Islet of Langerhans (tissue), 1 donor: ENCODE measurements at regions not wholly inside any gene's neighbourhood (a gene's known extent, or its start where the extent isn't known, plus 50 kb on each side); places are given as distances from the start of the nearest gene placed in this dataset.
A peak's percentile ranks its signal among the peaks of the same experiment; 100 is the strongest.
"Not testable (repeated sequence)": the region's sequence is repeated elsewhere in the genome, so short reads cannot be mapped to it uniquely, and the experiment has no call there.

Source experiments
- FAIRE-seq: peaks from one replicate; lab custom pipeline; 2011; peaks lifted over from hg19 to GRCh38; lab: Jason Lieb, UNC

- not testable (repeated sequence) for FAIRE-seq
These were observed 85.4 kb upstream of the TMEM170B start for GRCh38 chr6:11452106-11452505.

GRCh38 chr6:11450037-11450436, 87.5 kb upstream of the TMEM170B start:
- FAIRE-seq = no peak

GRCh38 chr6:11449408-11449807, 88.1 kb upstream of the TMEM170B start:
- FAIRE-seq = no peak

GRCh38 chr6:11448038-11448437, 89.5 kb upstream of the TMEM170B start:
- FAIRE-seq = no peak

- FAIRE-seq = peak; percentile 41
These were observed 90.3 kb upstream of the TMEM170B start for GRCh38 chr6:11447265-11447664.

GRCh38 chr6:11445146-11445545, 92.4 kb upstream of the TMEM170B start:
- FAIRE-seq = peak; percentile 89

GRCh38 chr6:11443125-11443524, 94.4 kb upstream of the TMEM170B start:
- not testable (repeated sequence) for FAIRE-seq

GRCh38 chr6:11442495-11442894, 95.1 kb upstream of the TMEM170B start:
- FAIRE-seq = no peak

GRCh38 chr6:11439876-11440275, 97.7 kb upstream of the TMEM170B start:
- no peak for FAIRE-seq

- no peak for FAIRE-seq
These were observed 98.5 kb upstream of the TMEM170B start for GRCh38 chr6:11439017-11439420.

- FAIRE-seq = no peak
These were observed 99.6 kb upstream of the TMEM170B start for GRCh38 chr6:11437824-11438459.

- no peak for FAIRE-seq
These were observed 100.9 kb upstream of the TMEM170B start for GRCh38 chr6:11436508-11437096.

- peak; percentile 5 for FAIRE-seq
These were observed 102.8 kb upstream of the TMEM170B start for GRCh38 chr6:11434565-11435326.

- no peak for FAIRE-seq
These were observed 103.7 kb upstream of the TMEM170B start for GRCh38 chr6:11433860-11434259.

GRCh38 chr6:11432713-11433450, 104.7 kb upstream of the TMEM170B start:
- peak; percentile 17 for FAIRE-seq

GRCh38 chr6:11432091-11432490, 105.5 kb upstream of the TMEM170B start:
- FAIRE-seq = no peak

- no peak for FAIRE-seq
These were observed 106.1 kb upstream of the TMEM170B start for GRCh38 chr6:11431455-11431937.

GRCh38 chr6:11430036-11430435, 107.5 kb upstream of the TMEM170B start:
- FAIRE-seq = no peak

GRCh38 chr6:11429577-11429976, 108.0 kb upstream of the TMEM170B start:
- no peak for FAIRE-seq

- FAIRE-seq = no peak
These were observed 108.7 kb upstream of the TMEM170B start for GRCh38 chr6:11428895-11429294.

GRCh38 chr6:11428371-11428770, 109.2 kb upstream of the TMEM170B start:
- no peak for FAIRE-seq

- FAIRE-seq = no peak
These were observed 109.8 kb upstream of the TMEM170B start for GRCh38 chr6:11427723-11428245.
